Stimulated activated CD8-positive, alpha-beta memory T cell treated with anti-CD3 and anti-CD28 coated beads, Interleukin-4, amount 100 ng/mL, for 1 hour (primary cell): ENCODE measurements at regions not wholly inside any gene's neighbourhood (a gene's known extent, or its start where the extent isn't known, plus 50 kb on each side); places are given as distances from the start of the nearest gene placed in this dataset.

Source experiments
- DNase-seq, 2 donors: peaks; one replicate each; pipeline ENCODE4 v3.0.0-alpha.2; 2020; ENCODE audit warnings: low read depth in 2 of 2, low spot score in 1 of 2

DNA sequence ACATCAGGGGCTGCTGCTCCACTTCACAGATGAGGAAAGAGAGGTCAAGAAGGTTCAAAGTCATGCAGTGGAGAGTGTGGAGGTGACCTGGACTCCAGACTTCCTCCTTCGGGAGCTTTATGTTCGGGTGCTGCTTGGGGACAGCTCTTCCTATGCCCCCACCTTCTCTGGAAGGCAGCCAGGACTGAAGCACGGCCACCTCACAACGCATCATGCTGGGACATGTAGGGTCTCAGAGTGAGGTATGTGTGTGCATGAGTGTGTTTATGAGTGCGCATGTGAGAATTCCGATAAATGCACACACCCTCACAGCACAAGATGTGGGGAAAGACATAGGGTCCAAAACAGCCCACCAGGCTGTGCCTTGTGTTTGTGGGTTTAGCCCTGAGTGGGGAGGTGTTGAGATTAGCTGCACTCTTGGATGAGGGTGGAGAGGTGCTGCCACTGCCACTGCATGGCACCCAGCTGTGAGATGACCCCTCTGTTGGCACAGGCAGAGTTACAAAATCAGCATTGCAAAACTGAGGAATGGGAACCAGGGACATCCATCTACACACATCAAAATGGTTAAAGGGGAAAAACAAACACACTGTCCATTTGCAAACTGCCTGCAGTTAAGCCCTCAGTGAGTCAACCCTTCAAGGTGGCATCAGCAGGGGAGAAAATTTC, 367.4 kb downstream of the SEC14L1 start:
- no peak for DNase-seq

DNA sequence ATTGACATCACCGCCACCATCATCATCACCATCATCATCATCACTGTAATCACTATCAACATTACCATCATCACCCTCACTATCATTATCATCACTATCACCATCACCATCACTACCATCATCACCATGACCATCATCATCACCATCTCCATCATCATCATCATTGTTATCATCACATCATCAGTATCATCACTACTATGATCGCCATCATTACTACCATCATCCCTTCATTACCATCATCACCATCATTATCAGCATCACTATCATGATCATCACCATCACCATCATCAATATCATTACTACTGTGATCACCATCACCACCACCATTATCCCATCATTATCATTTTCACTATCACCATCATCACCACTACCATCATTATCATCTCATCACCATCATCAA, 368.3 kb downstream of the SEC14L1 start:
- DNase-seq = no peak

DNA sequence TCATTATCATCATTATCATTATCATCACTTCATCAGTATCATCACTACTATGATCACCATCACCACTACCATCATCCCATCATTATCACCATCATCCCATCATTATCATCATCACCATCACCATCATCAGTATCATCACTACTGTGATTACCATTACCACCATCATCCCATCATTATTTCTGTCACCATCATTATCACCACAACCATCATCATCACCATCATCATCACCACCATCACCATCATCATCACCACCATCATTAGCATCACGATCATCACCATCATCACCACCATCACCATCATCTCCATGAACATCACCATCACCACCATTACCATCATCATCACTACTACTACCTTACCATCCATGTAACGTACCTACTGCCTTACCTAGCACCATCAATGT, 368.8 kb downstream of the SEC14L1 start:
- no peak for DNase-seq

DNA sequence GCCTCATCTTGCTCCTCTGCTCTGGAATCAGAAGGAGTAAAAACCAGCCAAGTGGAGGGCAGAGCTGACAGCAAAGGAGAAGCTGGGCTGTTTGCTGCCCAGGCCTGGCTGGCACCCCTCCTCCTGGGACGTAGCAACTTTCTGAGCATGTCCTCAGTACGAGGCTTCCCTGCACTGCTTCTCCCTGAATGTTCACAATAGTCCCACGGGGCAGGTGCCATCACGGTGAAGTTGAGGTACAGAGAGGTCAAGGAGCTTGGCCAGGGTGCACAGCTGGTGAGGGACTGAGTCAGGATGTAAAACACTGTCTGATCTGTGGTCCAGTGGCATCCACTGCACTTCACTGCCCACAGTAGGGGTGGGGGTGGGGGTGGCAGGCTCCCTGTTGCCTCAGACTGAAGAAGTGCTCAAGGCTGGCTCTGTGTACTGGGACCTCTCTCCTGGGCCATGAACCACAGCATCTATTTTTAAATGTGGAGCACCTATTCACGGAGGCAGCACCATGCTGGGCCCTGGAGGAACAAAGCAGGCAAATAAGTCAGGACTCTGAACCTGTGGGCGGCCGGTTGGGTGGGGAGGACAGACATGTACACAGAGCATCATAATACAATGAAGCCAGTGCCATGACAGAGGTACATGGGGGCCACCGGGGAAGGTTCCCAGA, 369.5 kb downstream of the SEC14L1 start:
- DNase-seq = no peak

DNA sequence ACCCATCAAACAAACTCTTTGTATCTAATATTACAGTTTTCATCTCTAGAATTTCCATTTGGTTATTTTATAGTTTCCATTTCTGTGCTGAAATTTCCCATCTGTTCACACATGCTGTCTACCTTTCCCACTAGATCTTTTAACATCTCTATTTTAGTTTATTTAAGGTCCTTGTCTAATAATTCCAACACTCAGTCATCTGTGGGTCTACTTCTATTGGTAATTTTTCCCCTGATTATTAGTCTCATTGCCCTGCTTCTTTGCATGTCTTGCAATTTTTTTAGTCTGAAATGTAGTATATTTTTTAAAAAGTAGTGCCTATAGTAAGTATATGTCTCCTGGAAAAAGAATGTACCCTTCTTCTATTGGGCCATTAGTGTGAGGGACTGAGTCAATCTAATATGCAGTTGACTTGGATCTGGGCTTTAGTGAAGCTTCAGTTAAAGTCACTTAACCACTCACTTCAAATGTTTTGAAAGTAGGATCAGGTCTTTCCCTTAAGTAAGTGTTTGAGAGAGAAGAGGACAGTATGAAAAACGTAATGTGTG, 370.8 kb downstream of the SEC14L1 start:
- DNase-seq = no peak

DNA sequence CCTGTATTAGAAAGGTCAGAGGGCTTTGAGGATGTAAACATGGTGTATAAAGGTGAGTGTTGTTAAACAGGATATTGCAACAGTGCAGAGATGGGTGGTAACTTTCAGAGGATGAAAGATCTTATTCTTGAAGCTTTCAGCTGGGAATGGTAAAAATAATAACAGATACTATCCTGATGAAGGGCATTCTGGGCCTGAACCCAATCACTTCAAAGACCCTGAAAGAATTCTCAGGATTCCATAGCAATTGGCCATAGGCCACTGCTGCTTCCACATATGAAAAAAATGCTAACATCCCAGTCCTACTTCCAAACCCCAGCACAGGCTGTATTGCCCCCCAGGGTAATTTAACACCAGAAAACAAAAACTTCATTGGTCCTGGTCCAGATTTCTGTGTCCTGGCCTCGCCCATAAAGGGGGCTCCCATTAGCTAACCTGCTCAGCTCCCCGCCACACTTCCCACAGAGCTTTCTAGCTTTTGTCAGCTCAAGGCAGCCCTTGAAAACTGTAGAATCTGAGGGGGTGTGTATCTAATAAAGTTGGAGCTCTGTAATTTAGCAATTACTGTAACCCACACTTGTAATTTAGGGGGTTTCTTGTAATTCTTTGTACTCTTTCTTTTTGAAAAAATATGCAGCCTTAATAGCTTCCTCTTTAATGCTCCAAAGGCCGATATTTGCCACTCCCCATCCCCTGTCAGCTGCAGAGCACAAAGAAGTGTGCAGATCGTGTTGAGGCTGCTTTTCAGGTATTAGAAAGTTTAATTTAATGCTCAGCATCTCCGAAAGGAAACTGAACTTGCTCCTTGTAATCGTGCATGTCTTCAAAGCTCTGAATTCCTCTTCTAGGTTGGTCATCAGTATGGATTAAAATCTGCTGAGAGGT, 371.5 kb downstream of the SEC14L1 start:
- no peak for DNase-seq

DNA sequence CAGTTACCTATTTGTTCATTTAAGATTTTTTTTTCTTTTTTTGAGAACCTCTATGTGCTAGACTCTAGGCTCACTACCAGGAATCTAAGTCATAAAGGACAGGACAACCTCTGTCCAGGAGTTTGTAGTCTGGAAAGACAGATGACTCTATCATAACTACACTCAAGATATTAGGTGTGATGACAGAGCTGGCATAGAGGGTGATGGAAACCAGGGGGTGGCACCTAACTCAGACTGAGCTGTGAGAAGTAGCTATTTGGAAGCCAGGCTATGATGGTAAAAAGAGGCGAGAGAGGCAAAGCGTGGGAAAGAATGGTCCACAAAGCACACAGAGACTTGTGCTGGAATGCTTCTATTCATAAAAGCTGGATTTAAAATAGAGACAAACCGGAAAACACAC, 372.3 kb downstream of the SEC14L1 start:
- no peak for DNase-seq

DNA sequence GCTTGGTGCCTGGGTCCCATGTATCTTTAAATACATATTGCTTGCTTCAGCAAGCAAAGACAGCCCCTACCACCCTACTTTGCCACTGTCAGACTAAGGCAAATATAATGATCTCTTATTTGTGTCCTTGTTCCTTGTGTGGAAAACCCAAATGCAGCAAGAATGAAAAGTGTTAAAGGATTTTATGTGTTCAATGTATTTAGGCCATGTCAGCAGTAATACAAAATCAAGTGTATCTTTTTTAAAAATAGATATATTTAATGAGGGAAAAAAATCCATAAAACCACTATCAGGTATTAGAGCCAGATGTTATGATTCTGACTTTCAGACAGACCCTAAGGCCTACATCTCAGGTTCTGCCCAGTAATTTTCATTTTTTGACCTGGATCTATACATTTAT, 374.5 kb downstream of the SEC14L1 start:
- DNase-seq = no peak

DNA sequence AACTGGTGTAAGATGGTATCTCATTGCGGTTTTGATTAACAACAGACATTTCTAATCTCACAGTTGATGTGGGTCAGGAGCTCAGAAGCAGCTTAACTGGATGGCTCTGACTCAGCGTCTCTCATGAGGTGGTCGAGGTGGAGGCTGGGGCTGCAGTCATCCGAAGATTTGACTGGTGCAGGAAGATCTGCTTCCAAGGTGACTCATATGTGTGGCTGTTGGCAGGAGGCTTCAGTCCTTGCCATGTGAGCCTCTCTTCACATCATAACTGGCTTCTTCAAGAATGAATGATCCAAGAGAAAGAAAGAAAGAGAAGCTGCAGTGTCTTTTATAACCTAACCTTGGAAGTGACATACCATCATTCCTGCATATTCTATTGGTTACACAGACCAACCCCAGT, 376.1 kb downstream of the SEC14L1 start:
- no peak for DNase-seq

DNA sequence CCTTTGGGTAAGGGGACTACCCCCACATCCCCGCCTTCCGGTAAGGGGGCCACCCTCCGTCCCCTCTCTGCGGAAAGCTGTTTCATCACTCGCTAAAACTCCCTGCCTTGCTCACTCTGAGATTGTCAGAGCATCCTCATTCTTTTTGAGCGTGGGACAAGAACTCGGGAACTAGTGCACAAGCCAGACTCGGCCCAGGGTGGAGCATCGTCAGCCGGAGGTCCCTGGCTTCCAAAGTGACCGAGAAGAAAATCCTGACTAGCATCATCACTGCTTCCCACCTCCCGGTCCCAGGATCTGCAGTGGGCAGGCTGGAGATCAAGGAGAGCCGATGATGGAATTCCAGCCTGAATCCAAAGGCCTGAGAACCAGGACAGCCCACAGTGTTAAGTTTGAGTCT, 380.3 kb downstream of the SEC14L1 start:
- DNase-seq = no peak

DNA sequence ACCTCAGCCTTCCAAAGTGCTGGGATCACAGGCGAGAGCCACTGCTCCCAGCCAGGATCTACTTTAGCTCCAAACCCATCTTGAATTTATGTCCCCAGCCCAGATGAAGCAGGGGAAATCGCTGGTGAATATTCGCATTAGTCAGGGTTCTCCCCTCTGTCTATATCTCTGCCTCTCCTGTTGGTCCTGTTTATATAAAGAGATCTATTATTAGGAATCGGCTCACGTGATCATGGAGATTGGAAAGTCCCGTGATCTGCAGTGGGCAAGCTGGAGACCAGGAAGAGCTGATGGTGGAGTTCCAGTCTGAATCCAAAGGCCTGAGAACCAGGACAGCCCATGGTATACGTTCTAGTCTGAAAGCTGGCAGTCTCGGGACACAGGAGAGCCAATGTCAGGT, 382.8 kb downstream of the SEC14L1 start:
- no peak for DNase-seq

DNA sequence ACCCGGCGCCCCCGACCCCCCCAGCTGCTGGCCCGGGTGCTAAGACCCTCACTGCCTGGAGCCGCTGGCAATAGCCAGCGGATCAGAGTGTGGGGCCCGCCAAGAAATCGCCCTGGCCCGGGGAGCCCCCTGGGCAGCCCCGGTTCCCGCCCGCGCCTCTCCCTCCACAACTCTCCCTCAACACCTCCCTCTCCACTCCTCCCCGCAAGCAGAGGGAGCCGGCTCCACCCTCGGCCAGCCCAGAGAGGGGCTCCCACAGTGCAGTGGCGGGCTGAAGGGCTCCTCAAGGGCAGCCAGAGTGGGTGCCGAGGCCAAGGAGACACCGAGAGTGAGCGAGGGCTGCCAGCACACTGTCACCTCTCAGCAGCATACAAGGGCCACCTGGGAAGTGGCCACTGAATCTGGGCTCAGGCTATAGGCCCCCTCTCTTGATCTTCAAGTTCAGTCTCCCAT, 385.5 kb downstream of the SEC14L1 start:
- DNase-seq = no peak

DNA sequence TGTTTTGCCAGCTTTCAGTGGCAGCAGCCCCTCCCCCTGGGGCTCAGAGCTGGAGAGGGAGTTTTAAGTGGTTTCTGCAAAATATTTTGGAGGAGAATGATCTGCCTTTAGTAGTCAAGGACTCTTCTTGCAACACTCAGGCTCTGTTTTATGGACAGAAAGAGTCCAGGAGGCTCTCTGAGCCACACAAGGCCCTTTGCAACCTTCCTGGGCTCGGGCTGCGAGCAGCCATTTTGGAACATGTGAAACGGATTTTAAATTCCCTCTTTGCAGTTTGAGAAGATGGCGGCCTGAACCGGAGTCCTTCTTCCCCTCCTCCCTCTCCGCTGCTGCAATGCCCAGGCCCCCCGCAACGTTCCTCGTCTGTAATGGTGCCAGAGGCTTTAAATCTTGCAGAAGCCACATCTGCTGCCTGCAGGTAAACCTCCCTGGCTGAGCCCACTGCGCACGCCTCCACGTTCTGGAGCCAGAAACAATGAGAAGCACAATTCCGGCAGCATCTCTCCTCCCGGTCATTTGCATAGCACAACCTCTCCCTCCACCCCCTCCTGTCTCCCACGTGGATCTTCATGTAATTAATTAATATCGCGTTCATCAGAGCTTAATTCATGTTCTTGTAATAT, 386.1 kb downstream of the SEC14L1 start:
- no peak for DNase-seq

DNA sequence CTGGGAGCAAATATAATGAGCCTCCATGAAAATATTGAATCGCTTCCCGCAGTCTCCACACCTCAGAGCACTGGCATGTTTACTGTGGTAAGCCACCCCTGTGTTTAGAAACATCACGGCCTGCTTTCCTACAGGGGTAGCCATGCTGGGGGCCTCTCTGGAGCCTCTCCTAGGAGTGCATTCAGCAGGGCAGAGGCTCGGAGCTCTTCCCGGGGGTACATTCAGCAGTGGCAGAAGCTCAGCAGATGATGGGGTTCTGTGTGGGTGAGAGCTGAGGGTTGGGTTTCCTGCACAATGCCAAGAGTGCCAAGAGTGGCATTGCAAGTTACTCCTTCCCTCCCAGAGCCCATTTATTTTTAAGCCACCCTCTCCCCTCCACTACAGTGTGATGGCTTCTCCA, 386.6 kb downstream of the SEC14L1 start:
- no peak for DNase-seq

DNA sequence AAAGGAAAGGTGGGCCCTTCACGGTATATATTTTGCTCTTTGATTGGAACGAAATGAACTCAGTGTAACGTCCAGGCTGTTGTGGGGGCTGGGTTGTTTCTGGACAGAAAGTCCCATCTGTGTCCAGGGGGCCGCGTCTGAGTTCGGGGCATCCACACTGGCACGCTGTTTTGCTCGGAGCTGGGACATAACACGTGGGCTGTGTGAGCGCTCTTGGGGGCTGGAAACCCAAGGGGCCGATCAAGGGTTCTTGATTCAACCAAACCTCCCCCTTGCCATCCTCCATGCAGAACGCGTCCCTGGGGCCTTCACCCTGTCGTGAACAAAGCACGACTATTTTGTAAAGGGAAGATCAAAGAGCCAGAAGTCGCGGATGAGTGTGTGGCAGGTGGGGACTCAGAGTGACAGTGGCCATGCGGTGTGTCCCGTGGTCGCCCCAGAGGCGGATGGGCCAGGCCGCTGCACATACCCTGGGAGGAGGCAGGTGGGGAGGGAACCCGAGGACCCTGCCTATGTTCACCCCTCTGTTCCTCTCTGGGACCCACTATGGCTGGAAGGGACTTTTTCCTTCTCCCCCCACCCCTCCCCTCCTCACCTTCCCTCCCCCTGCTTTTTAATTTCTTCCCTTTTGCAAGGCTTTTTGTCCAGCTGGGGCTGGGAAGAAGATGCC, 387.2 kb downstream of the SEC14L1 start:
- DNase-seq = no peak

DNA sequence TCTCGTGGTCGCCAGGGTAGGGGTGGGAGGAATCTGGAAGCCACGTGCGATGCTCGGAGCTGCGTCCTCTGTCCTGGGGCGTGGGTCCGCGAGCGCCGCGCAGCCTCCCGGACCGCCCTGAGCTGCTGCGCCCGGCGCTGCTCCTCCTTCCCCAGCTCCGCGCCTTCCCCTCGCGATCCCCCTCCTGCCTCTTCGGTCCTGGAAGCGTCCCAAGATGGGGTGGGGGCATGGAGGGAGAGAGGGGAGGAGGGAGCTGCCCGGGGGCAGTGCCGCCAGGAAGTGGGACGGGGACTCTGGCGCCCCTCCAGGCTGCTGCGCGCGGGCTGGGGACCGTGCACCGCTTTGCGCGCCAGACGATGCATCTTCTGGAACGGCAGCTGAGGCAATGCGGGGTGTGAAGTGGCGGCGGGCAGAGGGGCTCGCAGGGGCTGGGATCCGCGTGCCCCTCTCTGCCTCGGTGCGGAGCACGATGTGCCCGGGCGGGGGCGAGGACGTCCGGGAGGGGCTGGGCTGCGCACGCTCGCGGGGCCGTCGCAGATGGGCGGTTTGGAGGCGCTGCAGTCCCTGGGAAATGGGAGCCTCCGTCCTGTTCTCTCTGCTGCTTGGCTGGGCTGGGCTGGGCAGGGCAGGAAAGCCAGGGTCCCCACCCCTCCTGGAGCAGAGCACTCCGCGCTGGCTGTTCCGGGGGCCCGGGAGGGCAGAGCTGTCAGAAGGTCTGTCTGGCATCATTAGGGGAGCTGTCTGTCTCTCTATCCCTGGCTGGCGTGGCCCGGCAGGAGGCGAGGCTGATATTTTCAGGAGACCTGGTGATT, 388.0 kb downstream of the SEC14L1 start:
- no peak for DNase-seq

DNA sequence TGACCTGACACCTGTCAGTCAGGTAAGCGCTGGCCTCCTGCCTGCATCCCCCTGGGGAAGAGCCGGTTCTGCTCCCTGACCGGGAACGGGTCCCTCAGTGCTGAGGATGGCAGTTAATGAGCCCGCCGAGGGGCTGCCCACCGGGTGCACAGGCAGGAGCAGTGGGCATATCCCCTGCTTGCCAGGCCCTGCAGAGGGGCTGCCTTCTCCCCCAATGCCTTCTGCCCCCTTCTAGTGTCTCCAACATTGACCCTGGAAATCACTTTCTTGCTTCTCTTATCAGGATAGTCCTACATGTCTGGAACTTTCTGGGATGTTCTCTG, 388.5 kb downstream of the SEC14L1 start:
- DNase-seq = no peak

DNA sequence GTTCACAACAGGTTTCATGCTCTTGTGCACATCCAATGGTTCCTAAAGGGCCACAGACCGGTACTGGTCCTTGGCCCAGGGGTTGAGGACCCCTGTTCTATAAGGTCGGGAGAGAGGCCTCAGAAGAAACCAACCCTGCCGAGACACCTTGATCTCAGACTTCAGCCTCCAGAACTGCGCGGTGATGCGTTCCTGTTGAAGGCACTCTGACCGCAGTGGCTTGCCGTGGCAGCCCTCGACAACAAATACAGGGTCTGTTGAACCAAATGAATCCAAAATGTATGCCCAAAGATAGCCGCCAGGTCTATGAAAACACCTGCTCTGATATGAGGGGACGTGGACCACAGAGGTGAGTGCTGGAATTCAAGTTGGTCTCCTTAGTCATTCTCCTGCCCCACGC, 389.8 kb downstream of the SEC14L1 start:
- DNase-seq = no peak

DNA sequence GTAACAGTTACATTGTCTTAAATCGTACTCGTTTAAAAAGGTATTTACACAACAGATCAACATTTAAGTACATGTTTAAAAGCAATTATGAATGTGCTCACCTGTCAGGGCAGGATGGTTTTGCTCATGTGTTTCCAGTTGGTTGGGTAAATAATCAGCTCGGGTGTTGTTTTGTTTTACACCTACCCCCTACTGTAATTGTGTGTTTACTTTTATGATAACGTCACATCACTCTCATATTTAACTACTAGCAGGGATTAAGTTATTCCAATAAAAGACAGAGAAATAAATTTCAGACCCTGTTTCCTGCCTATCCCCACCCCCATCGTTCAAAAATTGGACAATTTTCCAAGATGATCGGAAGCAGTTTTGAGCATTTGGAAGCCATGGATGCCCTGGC, 390.2 kb downstream of the SEC14L1 start:
- DNase-seq = no peak

DNA sequence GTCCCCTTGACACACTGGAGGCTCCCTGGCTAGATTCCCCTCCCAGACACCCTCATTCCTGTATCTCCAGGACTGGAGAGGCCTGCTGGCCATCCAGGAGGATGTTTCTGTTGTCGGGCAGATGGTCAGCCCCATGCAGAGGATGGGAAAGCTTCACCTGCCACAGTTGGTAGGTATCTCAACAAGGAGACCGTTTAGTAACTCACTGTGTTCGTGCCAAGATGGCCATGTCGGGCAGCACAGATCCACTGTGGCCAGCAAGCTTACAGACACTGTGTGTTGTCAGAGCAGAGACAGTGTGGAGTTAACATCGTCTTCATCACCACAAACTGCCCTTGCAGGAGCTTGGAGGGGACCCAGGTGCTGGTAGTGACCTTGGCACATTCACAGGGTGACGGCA, 390.9 kb downstream of the SEC14L1 start:
- DNase-seq = no peak
